SK-N-SH treated with all-trans-retinoic acid at 6 μM for 48 hours (cell line): ENCODE measurements at regions not wholly inside any gene's neighbourhood (a gene's known extent, or its start where the extent isn't known, plus 50 kb on each side); places are given as distances from the start of the nearest gene placed in this dataset.

Experiments used
- ATAC-seq: fragments of 200-7000 bp; cut with Tn5 transposase; 3 replicates; pipeline ENCODE4 v1.9.1; 2020; ENCODE audit warnings: mild to moderate bottlenecking, moderate library complexity
- ARNTL ChIP-seq: fragments of 450-650 bp; formaldehyde crosslinking; IDR thresholded peaks from 2 replicates; pipeline ENCODE4 v1.5.0; 2020; ENCODE audit warnings: low read depth, mild to moderate bottlenecking, moderate library complexity, borderline replicate concordance
- BACH2 ChIP-seq: fragments of 250-450 bp; sonication (Bioruptor Pico); IDR thresholded peaks from 2 replicates; pipeline ENCODE4 v1.9.0; 2021; ENCODE audit warnings: mild to moderate bottlenecking, borderline replicate concordance
- CSDC2 ChIP-seq: fragments of 250-450 bp; sonication (Bioruptor Pico); IDR thresholded peaks from 2 replicates; pipeline ENCODE4 v1.5.0; 2020; ENCODE audit warnings: mild to moderate bottlenecking, moderate library complexity
- ESRRG ChIP-seq: fragments of 250-450 bp; sonication (Bioruptor Pico); IDR thresholded peaks from 2 replicates; pipeline ENCODE4 v1.6.1; 2021; ENCODE audit warnings: mild to moderate bottlenecking
- GLIS3 ChIP-seq: fragments of 250-450 bp; sonication (Bioruptor Pico); IDR thresholded peaks from 2 replicates; pipeline ENCODE4 v1.5.0; 2020; ENCODE audit warnings: mild to moderate bottlenecking, moderate library complexity
- ISL1 ChIP-seq: fragments of 250-450 bp; sonication (Bioruptor Pico); IDR thresholded peaks from 2 replicates; pipeline ENCODE4 v2.1.2; 2022; ENCODE audit warnings: mild to moderate bottlenecking, moderate library complexity
- OSR1 ChIP-seq: fragments of 250-450 bp; sonication (Bioruptor Pico); IDR thresholded peaks from 2 replicates; pipeline ENCODE4 v1.8.0; 2022; ENCODE audit warnings: moderate library complexity, mild to moderate bottlenecking, inconsistent platforms
- RARB ChIP-seq: fragments of 250-450 bp; sonication (Bioruptor Pico); IDR thresholded peaks from 2 replicates; pipeline ENCODE4 v1.8.0; 2021; ENCODE audit warnings: mild to moderate bottlenecking, moderate library complexity
- SNAI2 ChIP-seq: fragments of 250-450 bp; sonication (Bioruptor Pico); IDR thresholded peaks from 2 replicates; pipeline ENCODE4 v1.5.0; 2020; ENCODE audit warnings: mild to moderate bottlenecking, moderate library complexity
- TCF4 ChIP-seq: fragments of 250-450 bp; sonication (Bioruptor Pico); IDR thresholded peaks from 2 replicates; pipeline ENCODE4 v1.8.0; 2021; ENCODE audit warnings: mild to moderate bottlenecking, moderate library complexity, borderline replicate concordance
- TOX ChIP-seq: fragments of 250-450 bp; sonication (Bioruptor Pico); IDR thresholded peaks from 2 replicates; pipeline ENCODE4 v1.8.0; 2021; ENCODE audit warnings: mild to moderate bottlenecking, moderate library complexity, borderline replicate concordance
- ZC3H10 ChIP-seq: fragments of 250-450 bp; sonication (Bioruptor Pico); IDR thresholded peaks from 2 replicates; pipeline ENCODE4 v1.5.1; 2021; ENCODE audit warnings: mild to moderate bottlenecking, moderate library complexity
- ZFP3 ChIP-seq: fragments of 250-450 bp; sonication (Bioruptor Pico); IDR thresholded peaks from 2 replicates; pipeline ENCODE4 v1.5.0; 2020; ENCODE audit warnings: mild to moderate bottlenecking, moderate library complexity
- ZFP30 ChIP-seq: fragments of 450-650 bp; formaldehyde crosslinking; IDR thresholded peaks from 2 replicates; pipeline ENCODE4 v1.5.0; 2022; ENCODE audit warnings: mild to moderate bottlenecking, moderate library complexity
- ZNF565 ChIP-seq: fragments of 450-650 bp; formaldehyde crosslinking; conservative IDR thresholded peaks from 2 replicates; pipeline ENCODE4 v1.5.0; 2020; ENCODE audit warnings: low read depth, mild to moderate bottlenecking, moderate library complexity
- ZNF70 ChIP-seq: fragments of 450-650 bp; formaldehyde crosslinking; IDR thresholded peaks from 2 replicates; pipeline ENCODE4 v1.5.0; 2020; ENCODE audit warnings: mild to moderate bottlenecking, moderate library complexity
- ZNF8 ChIP-seq: fragments of 450-650 bp; formaldehyde crosslinking; IDR thresholded peaks from 2 replicates; pipeline ENCODE4 v1.5.0; 2020; ENCODE audit warnings: mild to moderate bottlenecking, moderate library complexity
- TF ChIP-seq, protein P1 (sequence below): fragments of 250-450 bp; sonication (Bioruptor Pico); IDR thresholded peaks from 2 replicates; pipeline ENCODE4 v1.8.0; 2021; ENCODE audit warnings: low read depth, mild to moderate bottlenecking, moderate library complexity, borderline replicate concordance
- TF ChIP-seq, protein P2 (sequence below): fragments of 250-450 bp; sonication (Bioruptor Pico); IDR thresholded peaks from 2 replicates; pipeline ENCODE4 v1.5.1; 2020; ENCODE audit warnings: low read depth, mild to moderate bottlenecking, moderate library complexity
- TF ChIP-seq, protein P3 (sequence below): fragments of 250-450 bp; sonication (Bioruptor Pico); IDR thresholded peaks from 2 replicates; pipeline ENCODE4 v1.8.0; 2020; ENCODE audit warnings: mild to moderate bottlenecking, moderate library complexity, borderline replicate concordance
- TF ChIP-seq, protein P4 (sequence below): fragments of 250-450 bp; sonication (Bioruptor Pico); IDR thresholded peaks from 2 replicates; pipeline ENCODE4 v1.5.0; 2020; ENCODE audit warnings: mild to moderate bottlenecking, moderate library complexity

DNA sequence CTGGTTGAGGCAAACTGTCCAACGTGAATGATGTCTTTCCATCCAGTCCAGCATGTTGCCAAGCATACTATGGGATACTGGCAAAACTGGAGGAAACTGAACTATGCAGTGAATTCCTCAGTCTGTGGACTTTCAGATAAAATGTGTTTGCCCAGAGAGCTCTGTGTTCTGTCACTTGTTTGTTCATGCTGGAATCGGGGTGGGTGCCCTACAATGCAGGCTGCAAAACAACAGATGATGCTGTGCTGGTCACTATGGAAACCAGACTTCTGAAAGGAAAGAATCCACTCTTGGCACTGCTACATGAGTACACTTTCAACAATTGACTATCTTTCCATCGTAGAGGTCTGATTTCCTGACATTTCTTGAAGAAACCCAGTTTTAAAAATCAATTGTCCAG lies 272.5 kb upstream of the ARHGEF26 start (continued):
- no peak for TF ChIP-seq CSDC2 (CRISPR knock-in tag)
- TF ChIP-seq, protein P1, sequence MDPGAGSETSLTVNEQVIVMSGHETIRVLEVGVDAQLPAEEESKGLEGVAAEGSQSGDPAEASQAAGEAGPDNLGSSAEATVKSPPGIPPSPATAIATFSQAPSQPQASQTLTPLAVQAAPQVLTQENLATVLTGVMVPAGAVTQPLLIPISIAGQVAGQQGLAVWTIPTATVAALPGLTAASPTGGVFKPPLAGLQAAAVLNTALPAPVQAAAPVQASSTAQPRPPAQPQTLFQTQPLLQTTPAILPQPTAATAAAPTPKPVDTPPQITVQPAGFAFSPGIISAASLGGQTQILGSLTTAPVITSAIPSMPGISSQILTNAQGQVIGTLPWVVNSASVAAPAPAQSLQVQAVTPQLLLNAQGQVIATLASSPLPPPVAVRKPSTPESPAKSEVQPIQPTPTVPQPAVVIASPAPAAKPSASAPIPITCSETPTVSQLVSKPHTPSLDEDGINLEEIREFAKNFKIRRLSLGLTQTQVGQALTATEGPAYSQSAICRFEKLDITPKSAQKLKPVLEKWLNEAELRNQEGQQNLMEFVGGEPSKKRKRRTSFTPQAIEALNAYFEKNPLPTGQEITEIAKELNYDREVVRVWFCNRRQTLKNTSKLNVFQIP (CRISPR knock-in tag) = no peak
- no peak for TF ChIP-seq SNAI2
- no peak for TF ChIP-seq TCF4
- no peak for TF ChIP-seq ZNF8 (CRISPR knock-in tag)
- TF ChIP-seq, all 23 proteins: peak for 0

DNA sequence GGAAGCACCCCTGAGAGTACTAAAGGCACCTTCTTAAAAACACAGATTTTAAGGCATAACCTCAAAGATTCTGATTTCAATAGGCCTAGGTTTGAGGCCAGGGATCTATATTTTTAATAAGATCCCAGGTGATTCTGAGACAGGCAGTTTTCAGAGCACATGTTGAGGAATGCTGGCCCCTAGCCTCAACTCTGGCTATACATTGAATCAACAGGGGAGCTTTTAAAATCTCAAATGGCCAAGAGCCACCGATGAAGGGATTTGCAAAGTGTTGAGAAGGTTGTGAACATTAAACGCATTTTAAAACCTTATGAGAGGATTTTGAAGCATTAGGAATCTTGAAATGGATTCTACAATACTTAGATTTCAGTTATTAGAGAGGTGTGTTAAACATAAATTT lies 268.8 kb upstream of the ARHGEF26 start:
- TF ChIP-seq CSDC2 (CRISPR knock-in tag) = no peak
- TF ChIP-seq SNAI2 = no peak
- no peak for TF ChIP-seq ISL1 (CRISPR knock-in tag)
- no peak for TF ChIP-seq TCF4
- no peak for TF ChIP-seq ESRRG
- TF ChIP-seq GLIS3 (CRISPR knock-in tag) = no peak
- no peak for TF ChIP-seq ZNF565 (CRISPR knock-in tag)
- TF ChIP-seq ZC3H10 = no peak
- TF ChIP-seq, all 23 proteins: peak for 0
- ATAC-seq = no peak

DNA sequence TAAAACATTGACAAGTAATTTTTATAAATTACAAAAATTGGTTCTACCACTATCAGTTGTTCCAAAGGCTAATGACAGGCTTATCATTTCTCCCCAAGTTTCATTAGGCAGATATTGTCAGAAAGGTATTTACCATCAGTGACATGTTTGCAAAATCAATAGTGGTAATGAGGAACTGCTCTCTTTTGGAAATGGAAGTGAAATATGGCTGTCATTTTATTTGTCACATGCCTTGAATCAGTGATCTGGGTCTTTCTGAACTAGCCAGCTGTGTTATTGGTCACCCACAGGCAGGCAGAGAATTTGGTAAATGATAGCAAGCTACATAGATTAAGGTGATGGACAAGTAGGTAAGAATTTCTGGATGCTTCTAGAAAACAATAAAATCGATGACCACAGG lies 268.0 kb upstream of the ARHGEF26 start:
- no peak for TF ChIP-seq OSR1 (CRISPR knock-in tag)
- no peak for TF ChIP-seq ZNF565 (CRISPR knock-in tag)
- TF ChIP-seq TOX (CRISPR knock-in tag) = no peak
- no peak for TF ChIP-seq SNAI2
- no peak for TF ChIP-seq ZNF70
- no peak for TF ChIP-seq RARB (CRISPR knock-in tag)
- TF ChIP-seq, protein P2, sequence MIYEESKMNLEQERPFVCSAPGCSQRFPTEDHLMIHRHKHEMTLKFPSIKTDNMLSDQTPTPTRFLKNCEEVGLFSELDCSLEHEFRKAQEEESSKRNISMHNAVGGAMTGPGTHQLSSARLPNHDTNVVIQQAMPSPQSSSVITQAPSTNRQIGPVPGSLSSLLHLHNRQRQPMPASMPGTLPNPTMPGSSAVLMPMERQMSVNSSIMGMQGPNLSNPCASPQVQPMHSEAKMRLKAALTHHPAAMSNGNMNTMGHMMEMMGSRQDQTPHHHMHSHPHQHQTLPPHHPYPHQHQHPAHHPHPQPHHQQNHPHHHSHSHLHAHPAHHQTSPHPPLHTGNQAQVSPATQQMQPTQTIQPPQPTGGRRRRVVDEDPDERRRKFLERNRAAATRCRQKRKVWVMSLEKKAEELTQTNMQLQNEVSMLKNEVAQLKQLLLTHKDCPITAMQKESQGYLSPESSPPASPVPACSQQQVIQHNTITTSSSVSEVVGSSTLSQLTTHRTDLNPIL (CRISPR knock-in tag) = no peak
- TF ChIP-seq BACH2 (CRISPR knock-in tag) = no peak
- TF ChIP-seq ZFP3 (CRISPR knock-in tag) = no peak
- no peak for TF ChIP-seq ZC3H10
- no peak for TF ChIP-seq GLIS3 (CRISPR knock-in tag)
- no peak for TF ChIP-seq ISL1 (CRISPR knock-in tag)
- no peak for ATAC-seq

DNA sequence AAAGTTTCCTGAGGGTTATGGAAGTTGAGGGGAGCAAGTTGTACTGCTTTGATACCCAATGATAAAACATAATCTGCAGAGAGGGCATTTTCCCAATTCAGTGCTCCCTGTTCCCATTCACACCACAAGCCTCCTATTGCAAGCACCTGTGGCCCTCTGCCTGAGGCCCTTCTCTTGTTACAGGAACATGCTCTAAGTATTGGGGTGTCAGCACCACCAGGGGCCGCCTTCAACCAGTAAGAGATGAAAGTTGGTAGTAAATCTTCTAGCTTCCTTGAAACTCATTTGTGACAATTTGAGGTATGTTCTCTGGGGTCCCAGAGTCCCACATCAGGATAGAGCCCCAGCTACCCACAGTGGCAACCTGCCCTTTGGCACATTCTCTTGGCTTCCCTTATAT lies 265.4 kb upstream of the ARHGEF26 start:
- no peak for ATAC-seq
- no peak for TF ChIP-seq ARNTL (CRISPR knock-in tag)
- no peak for TF ChIP-seq RARB (CRISPR knock-in tag)
- TF ChIP-seq, protein P2 (CRISPR knock-in tag) = no peak
- no peak for TF ChIP-seq OSR1 (CRISPR knock-in tag)

DNA sequence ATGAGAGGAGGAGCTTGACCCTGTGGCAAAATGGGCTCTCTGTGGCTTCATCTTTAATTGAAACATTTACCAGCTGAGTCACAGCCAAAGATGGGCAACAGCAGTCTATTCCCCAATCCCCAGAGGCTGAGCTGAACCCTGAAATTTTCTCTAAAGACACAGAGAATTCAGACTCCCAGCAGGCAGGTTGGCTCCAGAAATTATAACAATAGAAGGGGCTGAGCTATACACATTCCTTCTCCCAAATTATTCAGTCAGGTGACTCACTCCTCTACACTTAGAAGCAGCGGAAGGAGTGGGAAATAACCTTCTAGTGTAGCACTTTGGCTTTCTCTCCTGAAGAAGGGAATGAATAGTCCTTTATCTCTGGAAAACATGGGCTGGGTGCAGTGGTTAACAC lies 264.3 kb upstream of the ARHGEF26 start:
- TF ChIP-seq ZNF70 (no peak), TOX (CRISPR knock-in tag) (no peak), GLIS3 (CRISPR knock-in tag) (no peak), ESRRG (no peak), BACH2 (CRISPR knock-in tag) (no peak), ZNF8 (CRISPR knock-in tag) (no peak)
- TF ChIP-seq, protein P3, sequence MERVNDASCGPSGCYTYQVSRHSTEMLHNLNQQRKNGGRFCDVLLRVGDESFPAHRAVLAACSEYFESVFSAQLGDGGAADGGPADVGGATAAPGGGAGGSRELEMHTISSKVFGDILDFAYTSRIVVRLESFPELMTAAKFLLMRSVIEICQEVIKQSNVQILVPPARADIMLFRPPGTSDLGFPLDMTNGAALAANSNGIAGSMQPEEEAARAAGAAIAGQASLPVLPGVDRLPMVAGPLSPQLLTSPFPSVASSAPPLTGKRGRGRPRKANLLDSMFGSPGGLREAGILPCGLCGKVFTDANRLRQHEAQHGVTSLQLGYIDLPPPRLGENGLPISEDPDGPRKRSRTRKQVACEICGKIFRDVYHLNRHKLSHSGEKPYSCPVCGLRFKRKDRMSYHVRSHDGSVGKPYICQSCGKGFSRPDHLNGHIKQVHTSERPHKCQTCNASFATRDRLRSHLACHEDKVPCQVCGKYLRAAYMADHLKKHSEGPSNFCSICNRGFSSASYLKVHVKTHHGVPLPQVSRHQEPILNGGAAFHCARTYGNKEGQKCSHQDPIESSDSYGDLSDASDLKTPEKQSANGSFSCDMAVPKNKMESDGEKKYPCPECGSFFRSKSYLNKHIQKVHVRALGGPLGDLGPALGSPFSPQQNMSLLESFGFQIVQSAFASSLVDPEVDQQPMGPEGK (CRISPR knock-in tag) = no peak
- no peak for ATAC-seq

DNA sequence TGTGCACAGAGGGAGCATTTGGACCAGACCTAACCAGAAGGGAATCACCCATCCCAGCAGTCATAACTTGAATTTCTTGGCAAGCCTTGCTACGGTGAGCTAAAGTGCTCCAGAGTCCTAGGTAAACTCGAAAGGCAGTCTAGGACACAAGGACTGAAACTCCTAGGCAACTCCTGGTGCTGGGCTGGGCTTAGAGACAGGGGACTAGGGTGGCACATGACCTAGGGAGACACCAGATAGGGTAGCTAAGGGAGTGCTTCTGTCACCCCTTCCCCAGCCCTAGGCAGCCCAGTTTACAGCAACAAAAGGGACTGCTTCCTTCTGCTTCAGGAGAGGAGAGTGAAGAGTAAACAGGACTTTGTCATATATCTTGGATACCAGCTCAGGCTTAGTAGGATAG lies 256.4 kb upstream of the ARHGEF26 start:
- ATAC-seq = no peak
- no peak for TF ChIP-seq ZFP30
- TF ChIP-seq TCF4 = no peak
- TF ChIP-seq, protein P2 (CRISPR knock-in tag) = no peak
- no peak for TF ChIP-seq ZNF565 (CRISPR knock-in tag)
- TF ChIP-seq, protein P4, sequence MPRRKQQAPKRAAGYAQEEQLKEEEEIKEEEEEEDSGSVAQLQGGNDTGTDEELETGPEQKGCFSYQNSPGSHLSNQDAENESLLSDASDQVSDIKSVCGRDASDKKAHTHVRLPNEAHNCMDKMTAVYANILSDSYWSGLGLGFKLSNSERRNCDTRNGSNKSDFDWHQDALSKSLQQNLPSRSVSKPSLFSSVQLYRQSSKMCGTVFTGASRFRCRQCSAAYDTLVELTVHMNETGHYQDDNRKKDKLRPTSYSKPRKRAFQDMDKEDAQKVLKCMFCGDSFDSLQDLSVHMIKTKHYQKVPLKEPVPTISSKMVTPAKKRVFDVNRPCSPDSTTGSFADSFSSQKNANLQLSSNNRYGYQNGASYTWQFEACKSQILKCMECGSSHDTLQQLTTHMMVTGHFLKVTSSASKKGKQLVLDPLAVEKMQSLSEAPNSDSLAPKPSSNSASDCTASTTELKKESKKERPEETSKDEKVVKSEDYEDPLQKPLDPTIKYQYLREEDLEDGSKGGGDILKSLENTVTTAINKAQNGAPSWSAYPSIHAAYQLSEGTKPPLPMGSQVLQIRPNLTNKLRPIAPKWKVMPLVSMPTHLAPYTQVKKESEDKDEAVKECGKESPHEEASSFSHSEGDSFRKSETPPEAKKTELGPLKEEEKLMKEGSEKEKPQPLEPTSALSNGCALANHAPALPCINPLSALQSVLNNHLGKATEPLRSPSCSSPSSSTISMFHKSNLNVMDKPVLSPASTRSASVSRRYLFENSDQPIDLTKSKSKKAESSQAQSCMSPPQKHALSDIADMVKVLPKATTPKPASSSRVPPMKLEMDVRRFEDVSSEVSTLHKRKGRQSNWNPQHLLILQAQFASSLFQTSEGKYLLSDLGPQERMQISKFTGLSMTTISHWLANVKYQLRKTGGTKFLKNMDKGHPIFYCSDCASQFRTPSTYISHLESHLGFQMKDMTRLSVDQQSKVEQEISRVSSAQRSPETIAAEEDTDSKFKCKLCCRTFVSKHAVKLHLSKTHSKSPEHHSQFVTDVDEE (CRISPR knock-in tag) = no peak
- no peak for TF ChIP-seq ZC3H10
- TF ChIP-seq ZNF8 (CRISPR knock-in tag) = no peak
- TF ChIP-seq TOX (CRISPR knock-in tag) = no peak
- TF ChIP-seq OSR1 (CRISPR knock-in tag) = no peak
- no peak for TF ChIP-seq ZNF70
- TF ChIP-seq ARNTL (CRISPR knock-in tag) = no peak
- no peak for TF ChIP-seq SNAI2
